Lower leg skin (tissue), 4 donors: ENCODE measurements at regions not wholly inside any gene's neighbourhood (a gene's known extent, or its start where the extent isn't known, plus 50 kb on each side); places are given as distances from the start of the nearest gene placed in this dataset.

Source experiments
- DNase-seq, 2 donors: peaks; one replicate each; pipeline ENCODE4 v3.0.0-alpha.2; 2019; ENCODE audit warnings: low spot score in 2 of 2
- H3K4me3 ChIP-seq: fragments of 200-600 bp; sonication (generic); 2 replicates; pipeline ENCODE4 v1.5.1; 2017; ENCODE audit warnings: mild to moderate bottlenecking, low read depth; ENCODE audit not compliant: poor library complexity, severe bottlenecking
- CTCF ChIP-seq, 3 donors: fragments of 450-650 bp; IDR thresholded peaks; one replicate each; pipeline ENCODE4 v1.5.1; 2016; ENCODE audit warnings: antibody characterized with exemption in 3 of 3, mild to moderate bottlenecking in 3 of 3, moderate library complexity in 2 of 3
- POLR2A ChIP-seq, 2 donors: fragments of 450-650 bp; IDR thresholded peaks; one replicate each; pipeline ENCODE4 v1.6.1; 2016 to 2017; ENCODE audit warnings: antibody characterized with exemption in 2 of 2, mild to moderate bottlenecking in 1 of 2, moderate library complexity in 1 of 2
- WGBS, 2 donors: methylation state at CpG; one replicate each; pipeline ENCODE4 v1.1.5; 2018; 5-methylcytosine and 5-hydroxymethylcytosine counted together
- intact Hi-C: fragments of 100-400 bp; cut with DNase I; formaldehyde crosslinking; loops from one replicate; pipeline ENCODE4 v1.15.0; 2023; ENCODE audit warnings: low total_unique reads

- intact Hi-C loops: no loop called here
- 77 to 83% methylated on average over 7 of the region's 7 CpGs for WGBS, 2 donors
- DNase-seq: no peak
These were observed 86.0 kb upstream of the MAP10 start for GRCh38 chr1:232718928-232719927.

DNA sequence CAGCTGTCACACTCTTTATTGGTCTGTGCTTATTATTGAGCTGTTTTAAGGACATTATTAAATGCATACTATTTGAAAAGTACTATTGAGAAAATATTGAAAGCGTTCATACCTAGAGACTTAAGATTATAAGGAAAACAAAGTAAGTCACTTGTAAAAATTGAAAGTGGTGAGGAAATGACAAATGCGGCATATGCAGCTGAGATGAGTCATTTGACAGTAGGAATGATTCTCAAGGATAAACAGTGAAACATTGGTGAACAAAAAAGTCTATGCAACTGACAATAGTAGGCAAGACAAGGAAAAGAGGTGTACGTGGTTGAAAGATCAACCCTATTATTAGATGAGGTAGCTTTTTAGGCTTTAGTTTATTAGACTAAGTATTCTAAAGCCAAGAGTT, 82.6 kb upstream of the MAP10 start:
- intact Hi-C loops: no loop called here
- 95 to 96% methylated on average over 3 of the region's 3 CpGs for WGBS, 2 donors
- no peak for DNase-seq
- TF ChIP-seq CTCF (IDR thresholded peaks at IDR 0.05) (no peak), POLR2A (IDR thresholded peaks at IDR 0.05) (no peak)
- no peak overlapping the region for H3K4me3 ChIP-seq

More at GRCh38 chr1:232718928-232719927, 86.0 kb upstream of the MAP10 start:
- TF ChIP-seq CTCF (IDR thresholded peaks at IDR 0.05) (no peak), POLR2A (IDR thresholded peaks at IDR 0.05) (no peak)
- H3K4me3 ChIP-seq: no peak overlapping the region

DNA sequence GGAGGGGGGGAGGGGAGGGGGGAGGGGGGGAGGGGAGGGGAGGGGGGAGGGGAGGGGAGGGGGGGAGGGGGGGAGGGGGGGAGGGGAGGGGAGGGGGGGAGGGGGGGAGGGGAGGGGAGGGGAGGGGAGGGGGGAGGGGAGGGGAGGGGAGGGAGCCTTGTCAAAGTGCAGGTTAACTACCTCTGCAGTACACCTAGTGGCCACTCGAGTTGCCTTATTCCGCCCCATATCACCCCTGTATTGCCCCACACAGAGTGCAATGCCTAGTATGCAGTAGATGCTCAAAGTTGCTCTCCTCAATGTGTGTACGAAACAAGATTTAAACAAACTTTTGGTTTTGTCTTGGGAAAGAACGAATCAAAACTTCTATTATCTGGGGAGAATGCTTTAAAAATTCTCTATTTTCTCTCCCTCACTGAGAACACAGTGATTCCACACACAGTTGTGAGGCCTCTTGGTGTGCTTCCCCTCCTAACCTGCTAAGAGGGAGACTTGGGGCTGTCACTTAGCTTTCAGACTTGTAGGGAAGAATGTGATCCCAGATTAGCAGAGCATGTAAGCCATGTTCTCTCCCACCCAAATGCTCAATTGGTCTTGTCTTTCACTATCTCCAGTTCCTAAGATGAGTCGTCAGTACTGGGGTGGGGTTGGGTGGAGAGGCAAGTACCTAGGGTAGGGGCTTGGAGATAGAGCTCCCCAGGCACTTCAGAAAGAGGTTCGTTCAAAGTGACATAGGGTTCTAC, 79.7 kb upstream of the MAP10 start:
- intact Hi-C loops: no loop called here
- no peak for DNase-seq
- 76 to 79% methylated on average over 6 of the region's 6 CpGs for WGBS, 2 donors
- TF ChIP-seq CTCF (IDR thresholded peaks at IDR 0.05) (no peak), POLR2A (IDR thresholded peaks at IDR 0.05) (no peak)
- no peak overlapping the region for H3K4me3 ChIP-seq

- intact Hi-C loops: no loop called here
- 64 to 72% methylated on average over 8 of the region's 8 CpGs for WGBS, 2 donors
- no peak for TF ChIP-seq POLR2A (IDR thresholded peaks at IDR 0.05)
- no peak for TF ChIP-seq CTCF (IDR thresholded peaks at IDR 0.05)
- DNase-seq: no peak
- no peak overlapping the region for H3K4me3 ChIP-seq
These were observed 79.0 kb upstream of the MAP10 start for GRCh38 chr1:232726048-232726779.

GRCh38 chr1:232728507-232729263, 76.5 kb upstream of the MAP10 start:
- WGBS, 2 donors: 64 to 72% methylated on average over 6 of the region's 6 CpGs
- no peak for TF ChIP-seq POLR2A (IDR thresholded peaks at IDR 0.05)
- DNase-seq: no peak
- no peak overlapping the region for H3K4me3 ChIP-seq
- intact Hi-C loops: no loop called here
